Daoy (cell line): ENCODE measurements at regions not wholly inside any gene's neighbourhood (a gene's known extent, or its start where the extent isn't known, plus 50 kb on each side); places are given as distances from the start of the nearest gene placed in this dataset.

ENCODE experiments used
- DNase-seq: peaks from one replicate; pipeline ENCODE4 v3.0.0-alpha.2; 2015; ENCODE audit warnings: low read depth

DNA sequence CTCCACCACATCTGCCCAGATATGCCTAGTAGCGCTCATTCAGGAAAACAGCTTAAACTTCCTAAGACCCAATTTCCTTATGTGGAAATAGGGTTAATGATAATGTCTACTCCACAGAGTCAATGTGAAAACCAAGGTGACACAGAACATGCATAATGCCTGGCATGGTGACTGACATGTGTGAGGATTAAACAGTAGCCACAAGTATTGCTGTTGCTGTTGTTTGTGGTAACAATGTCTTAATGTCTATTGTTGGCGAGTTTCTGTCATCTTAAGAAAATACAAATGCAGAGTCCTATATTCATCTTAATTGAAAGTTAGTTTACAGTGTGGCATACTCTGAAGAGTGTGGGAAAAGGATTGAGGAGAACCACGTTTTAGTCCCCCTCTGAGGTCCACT lies 75.6 kb upstream of the NGF start:
- no peak for DNase-seq

DNA sequence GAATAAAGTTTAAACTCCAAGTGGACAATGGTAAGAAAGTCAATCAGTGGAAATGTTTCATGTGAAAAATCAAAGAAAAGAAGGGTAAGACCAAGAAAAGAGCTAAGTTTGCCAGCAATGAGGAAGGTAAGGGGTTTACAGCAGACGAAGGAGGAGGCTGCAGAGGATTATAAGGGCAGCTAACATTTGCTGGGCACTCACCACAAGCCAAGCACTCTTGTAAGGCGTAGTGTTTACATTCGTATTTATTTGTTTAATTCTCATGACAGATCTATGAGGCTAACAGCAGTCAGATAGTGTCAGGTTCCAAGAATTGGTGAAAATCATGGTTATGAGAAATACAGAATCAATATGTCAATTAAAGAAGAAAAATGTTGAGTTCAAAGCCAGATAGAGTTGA lies 75.2 kb upstream of the NGF start:
- DNase-seq = no peak

DNA sequence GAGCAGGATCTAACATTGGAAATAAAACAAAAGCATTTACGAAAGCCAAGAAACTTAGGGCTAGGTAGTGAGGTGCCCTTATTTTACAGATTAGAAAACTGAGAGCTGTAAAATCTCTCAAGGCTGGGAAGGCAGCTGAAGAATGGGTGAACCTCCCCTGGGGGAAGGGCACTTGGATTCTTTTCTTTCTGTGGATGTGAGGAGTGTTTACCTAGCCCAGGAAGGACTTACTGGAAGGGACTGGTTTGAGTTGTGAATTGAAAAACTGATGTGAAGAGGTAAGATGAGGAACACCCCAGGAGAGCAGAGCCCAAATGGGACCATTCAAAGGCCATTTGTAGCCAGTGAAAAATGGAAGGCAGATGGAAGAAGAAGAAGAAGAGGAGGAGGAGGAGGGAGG lies 74.7 kb upstream of the NGF start:
- no peak for DNase-seq

DNA sequence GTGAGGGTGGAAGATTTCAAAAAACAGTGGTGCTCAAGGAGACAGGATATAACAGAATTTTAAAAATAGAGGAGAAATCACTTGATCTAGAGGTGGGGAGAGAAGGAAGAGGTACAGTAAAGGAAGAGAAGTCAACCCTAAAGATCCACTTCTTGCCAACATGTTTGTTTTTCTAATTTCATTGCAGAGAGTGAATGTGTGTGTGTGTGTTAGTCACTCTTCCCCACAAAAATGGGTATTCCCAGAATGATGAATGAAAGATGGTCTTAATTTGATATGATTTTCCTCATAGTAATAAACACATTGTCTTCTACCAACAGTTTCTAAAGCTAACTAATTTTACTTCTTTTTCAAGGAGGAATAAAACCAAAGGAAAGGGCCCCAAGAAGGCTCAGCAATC lies 74.2 kb upstream of the NGF start:
- peak; percentile 50 for DNase-seq

DNA sequence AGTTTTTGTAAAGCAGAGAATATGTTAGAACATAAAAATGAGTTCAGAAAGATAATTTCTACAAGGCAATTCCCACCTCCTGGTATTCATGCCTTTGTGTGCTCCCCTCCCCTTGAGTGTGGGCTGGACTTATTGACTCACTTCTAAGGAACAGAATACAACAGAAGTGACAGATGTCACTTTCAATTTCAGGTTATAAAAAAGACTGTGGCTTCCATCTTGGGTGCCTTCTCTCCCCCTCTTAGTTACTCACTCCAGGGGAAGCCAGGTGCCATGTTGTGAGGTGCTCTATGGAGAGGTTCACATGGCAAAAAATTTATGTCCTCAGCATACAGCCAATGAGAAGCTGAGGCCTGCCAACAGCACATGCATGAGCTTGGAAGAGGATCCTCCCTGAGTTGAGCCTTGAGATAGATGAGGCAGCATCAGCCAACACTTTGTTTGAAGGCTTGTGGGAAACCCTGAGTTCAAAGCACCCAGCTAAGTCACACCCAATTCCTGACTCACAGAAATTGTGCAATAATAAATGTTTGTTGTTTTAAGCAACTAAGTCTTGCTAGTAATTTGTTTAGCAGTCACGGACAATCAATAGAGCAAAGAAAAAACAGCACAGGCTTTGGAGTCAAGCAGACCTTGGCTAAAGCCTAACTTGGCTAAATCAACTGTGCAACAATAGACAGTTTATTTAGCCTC lies 73.5 kb upstream of the NGF start:
- peak; percentile 71 for DNase-seq

DNA sequence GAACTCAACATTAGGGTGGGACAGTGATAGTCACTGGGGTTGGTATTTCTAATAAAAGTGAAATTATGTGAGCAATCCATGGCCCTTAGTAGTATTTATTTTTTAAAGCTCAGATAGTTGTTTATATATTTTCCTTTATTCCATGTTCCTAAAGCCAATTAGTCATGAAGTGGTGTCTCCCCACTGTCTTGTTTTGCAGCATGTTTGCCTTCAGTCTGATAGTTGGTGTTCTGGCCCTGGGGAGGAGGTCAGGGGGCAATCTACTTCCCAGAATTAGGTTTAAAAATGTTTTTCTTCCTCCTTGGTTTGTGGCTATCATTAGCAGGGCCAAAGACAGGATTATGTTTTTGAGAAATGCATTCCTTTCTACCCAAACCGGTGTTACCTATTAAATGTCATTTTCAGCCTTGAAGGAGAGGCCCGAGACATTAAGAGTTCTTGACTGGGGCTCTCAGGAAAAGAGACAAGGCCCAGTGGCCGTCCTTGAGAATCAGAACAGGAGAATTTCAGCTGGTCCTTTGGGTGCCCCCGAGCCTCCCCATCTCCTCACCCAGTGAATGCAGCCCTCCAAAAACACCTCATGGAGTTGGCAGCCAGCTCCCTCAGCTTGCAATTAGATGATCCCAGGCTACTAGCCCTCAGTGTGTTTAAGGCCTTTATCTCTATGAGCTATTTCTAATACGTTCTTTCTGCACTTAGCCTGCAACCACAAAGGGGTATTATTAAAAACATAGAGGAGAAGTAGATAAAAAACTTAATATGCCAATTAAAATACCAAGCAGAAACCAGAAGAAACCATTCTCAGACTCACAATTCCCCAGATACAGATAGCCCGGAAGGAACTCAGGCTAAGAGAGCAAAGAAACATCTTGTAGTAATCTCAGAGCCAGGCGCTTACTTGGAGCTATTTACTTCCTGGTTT lies 71.3 kb upstream of the NGF start:
- no peak for DNase-seq

DNA sequence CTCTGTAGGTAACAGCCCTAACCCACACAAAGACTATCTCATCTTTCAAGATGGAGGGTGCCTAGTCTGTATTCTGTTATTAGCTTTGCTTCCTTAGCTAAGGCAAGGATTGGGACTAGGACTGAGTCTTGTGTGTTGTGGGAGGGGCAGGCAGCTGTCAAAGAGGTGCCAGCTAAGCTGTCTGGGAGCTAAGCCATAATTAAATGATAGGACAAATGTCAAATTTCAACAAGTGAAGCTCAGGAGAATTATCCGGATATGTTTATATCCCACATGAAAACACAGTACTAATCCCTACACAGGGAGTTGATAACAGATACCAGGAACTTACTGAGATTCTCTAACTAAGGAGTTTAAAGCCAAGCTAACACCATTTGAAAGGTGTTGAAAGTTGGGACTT lies 70.5 kb upstream of the NGF start:
- no peak for DNase-seq

DNA sequence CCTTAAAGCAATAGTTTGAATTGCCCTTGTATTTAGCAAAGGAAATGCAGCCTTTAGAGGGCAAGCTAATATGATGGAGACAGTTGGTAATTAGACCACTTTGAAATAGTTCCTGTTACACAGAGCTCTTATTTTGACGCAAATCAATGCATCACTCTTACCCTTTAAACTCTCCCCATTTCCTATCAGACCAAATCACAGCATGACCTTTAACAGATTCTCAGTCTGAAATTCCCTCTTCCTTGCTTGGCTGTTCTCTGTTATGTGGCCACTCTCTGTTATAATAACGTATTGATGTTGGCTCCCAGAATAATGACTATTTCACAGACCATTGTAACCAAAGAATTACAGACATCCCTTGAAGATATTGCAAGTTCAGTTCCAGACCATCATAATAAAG lies 66.9 kb upstream of the NGF start:
- no peak for DNase-seq

DNA sequence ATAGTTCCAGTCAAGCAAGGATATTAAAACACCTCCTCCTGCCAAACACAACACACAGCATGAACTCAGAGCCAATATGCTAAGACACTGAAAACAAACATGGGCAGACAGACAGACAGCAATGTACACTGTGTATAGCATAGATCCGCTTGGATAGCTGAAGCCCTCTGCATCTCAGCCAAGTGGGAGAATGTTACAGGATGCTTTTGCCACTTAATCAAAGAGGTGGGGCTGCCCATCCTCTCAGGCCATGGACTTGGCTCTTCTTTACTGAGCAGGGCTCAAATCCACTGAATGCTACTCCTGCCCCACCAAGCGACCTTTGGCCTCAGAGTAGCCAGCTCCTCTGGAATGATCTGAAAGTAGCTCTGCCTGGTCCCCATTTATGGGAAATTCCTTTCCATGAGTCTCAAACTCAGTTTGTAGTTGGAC lies 64.7 kb upstream of the NGF start:
- DNase-seq = peak; percentile 48

DNA sequence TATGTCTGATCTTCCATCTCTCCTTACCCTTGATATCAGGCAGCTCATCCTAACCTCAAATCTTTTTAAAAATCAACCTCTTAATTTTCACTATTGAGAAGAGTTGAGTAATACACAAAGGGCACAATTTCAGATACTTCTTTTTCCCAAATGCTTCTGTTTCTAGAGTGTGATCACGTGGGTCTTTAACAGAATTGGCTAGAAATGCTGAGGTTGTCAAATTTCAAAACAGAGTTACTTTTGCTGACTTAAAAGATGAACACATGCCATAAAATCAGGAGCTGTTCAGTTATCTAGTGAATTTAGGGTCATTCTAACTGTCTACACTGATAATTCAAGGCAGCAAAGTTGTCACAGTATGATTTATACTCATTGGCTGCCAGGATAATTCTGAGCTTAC lies 63.6 kb upstream of the NGF start:
- DNase-seq = no peak

DNA sequence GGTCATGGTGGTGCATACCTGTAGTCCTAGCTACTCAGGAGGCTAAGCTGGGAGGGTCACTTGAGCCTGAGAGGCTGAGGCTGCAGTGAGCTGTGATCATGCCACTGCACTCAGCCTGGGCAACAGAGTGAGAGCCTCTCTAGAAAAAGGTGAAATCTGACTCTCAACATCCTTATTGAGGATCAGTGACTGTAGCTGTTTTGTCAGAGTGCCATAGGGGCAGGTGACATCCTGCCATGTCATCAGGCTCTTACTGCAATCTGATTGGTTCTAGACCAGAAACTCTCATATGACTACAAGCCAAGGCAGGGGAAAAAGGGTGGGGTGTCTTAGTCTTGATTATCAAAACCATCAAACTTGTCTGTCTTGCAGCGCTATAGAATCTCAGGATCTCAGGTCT lies 62.8 kb upstream of the NGF start:
- peak; percentile 26 for DNase-seq

DNA sequence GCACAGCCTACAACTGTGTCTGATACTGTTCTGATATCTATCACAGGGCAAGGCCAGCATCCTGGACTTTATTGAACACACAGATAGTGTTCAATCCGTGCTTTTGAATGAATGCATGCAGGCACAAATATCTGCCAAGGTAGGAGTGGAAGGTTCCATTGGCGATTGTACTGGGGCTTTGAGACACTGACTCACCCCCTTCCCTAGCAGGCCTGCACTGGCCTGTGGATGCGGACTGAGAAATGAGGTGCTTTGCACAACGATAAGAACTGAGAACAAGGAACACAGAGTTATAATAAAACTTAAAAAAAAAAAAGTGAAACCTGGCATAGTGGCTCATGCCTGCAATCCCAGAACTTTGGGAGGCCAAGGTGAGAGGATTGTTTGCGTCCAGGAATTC lies 62.4 kb upstream of the NGF start:
- no peak for DNase-seq

DNA sequence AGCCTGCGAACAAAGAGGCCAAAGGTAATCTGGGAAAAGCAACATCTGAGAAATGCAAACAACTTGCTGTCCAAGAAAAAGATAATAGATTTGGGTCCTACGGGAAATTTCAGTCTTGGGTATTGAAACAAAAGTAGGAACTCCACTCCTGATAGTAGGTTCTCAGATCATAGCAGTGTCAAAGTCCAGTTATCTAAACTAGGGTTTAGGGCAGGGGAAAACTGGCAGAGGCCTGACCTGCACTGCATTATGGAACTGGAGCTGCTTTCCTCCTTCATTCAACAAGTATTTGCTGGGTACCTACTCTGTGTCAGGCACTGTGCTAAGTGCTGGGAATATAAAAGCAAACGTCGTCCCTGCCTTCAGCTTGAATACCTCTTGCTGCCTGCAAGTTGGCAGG lies 60.7 kb upstream of the NGF start:
- no peak for DNase-seq
